ENCODE measurements at regions not wholly inside any gene's neighbourhood (a gene's known extent, or its start where the extent isn't known, plus 50 kb on each side); places are given as distances from the start of the nearest gene placed in this dataset.
"Not testable (repeated sequence)": the region's sequence is repeated elsewhere in the genome, so short reads cannot be mapped to it uniquely, and the experiment has no call there.

- TF ChIP-seq CTCF (IDR thresholded peaks at IDR 0.05) = no peak
- DNase-seq (ENCODE audit: low spot score) (no peak), ATAC-seq (ENCODE audit: low FRiP score) (peak; percentile 70)
Measured at GRCh38 chr1:115158181-115158580, 68.9 kb upstream of the TSPAN2 start.

GRCh38 chr1:115156826-115157468 is 67.6 kb upstream of the TSPAN2 start:
- ATAC-seq (ENCODE audit: low FRiP score) (peak; percentile 71), DNase-seq (ENCODE audit: low spot score) (no peak)
- TF ChIP-seq CTCF (IDR thresholded peaks at IDR 0.05) = no peak

- TF ChIP-seq CTCF (IDR thresholded peaks at IDR 0.05) = no peak
- ATAC-seq (ENCODE audit: low FRiP score) = no peak
- no peak for DNase-seq (ENCODE audit: low spot score)
Measured at GRCh38 chr1:115153966-115154557, 64.8 kb upstream of the TSPAN2 start.

GRCh38 chr1:115147928-115148327 is 58.6 kb upstream of the TSPAN2 start:
- not testable (repeated sequence) for ATAC-seq (ENCODE audit: low FRiP score)

GRCh38 chr1:115145226-115145625 is 55.9 kb upstream of the TSPAN2 start:
- TF ChIP-seq CTCF (IDR thresholded peaks at IDR 0.05) = no peak
- DNase-seq (ENCODE audit: low spot score) = no peak
- ATAC-seq (ENCODE audit: low FRiP score) = no peak

More at GRCh38 chr1:115147928-115148327, 58.6 kb upstream of the TSPAN2 start:
- not testable (repeated sequence) for DNase-seq (ENCODE audit: low spot score)

GRCh38 chr1:115144176-115144575 is 54.9 kb upstream of the TSPAN2 start:
- DNase-seq (ENCODE audit: low spot score) = no peak
- no peak for ATAC-seq (ENCODE audit: low FRiP score)
- no peak for TF ChIP-seq CTCF (IDR thresholded peaks at IDR 0.05)

- ATAC-seq (ENCODE audit: low FRiP score) (no peak), DNase-seq (ENCODE audit: low spot score) (no peak)
- no peak for TF ChIP-seq CTCF (IDR thresholded peaks at IDR 0.05)
Measured at GRCh38 chr1:115142616-115143015, 53.3 kb upstream of the TSPAN2 start.

Data from omental fat pad (tissue), 3 donors.